NCI-H146 (cell line): ENCODE measurements at regions not wholly inside any gene's neighbourhood (a gene's known extent, or its start where the extent isn't known, plus 50 kb on each side); places are given as distances from the start of the nearest gene placed in this dataset.

ENCODE experiments used
- DNase-seq: peaks from one replicate; lab custom pipeline; 2025; lab: John Stamatoyannopoulos, UW

DNA sequence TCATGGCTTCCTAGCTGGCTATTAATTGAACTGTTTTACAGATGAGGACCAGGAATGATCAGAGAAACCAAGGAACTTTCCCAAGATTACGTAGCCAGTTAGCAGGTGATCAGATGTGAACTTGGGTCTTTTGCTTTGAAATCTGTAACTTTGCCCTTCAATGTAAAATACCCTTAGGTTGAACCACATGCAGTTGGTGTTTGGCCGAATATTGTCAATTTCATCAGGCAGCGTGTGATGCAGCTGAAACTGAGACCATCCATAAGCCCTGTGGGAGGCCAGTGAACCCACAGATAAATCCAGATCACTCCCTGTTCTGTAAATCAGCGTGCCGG, 150.8 kb downstream of the ETS2 start:
- no peak for DNase-seq

DNA sequence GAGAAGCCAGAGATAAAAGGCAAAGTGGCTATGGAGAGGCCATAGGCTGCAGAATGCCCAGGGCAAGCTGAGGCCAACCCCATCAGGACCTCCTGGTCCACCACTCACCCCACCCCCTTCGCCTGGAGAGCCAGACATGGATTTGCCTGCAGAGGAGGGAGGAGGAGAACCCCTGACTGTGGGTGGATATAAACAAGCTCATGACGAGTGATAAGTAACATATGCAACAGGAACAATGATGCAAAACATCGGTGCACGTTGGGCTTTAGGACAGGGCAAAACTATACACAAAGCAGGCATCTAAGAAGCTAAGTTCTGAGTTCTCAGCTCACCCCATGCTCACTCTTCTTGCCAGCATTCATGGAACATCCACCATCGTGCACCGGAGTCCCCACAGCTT, 150.3 kb downstream of the ETS2 start:
- peak; percentile 53 for DNase-seq

DNA sequence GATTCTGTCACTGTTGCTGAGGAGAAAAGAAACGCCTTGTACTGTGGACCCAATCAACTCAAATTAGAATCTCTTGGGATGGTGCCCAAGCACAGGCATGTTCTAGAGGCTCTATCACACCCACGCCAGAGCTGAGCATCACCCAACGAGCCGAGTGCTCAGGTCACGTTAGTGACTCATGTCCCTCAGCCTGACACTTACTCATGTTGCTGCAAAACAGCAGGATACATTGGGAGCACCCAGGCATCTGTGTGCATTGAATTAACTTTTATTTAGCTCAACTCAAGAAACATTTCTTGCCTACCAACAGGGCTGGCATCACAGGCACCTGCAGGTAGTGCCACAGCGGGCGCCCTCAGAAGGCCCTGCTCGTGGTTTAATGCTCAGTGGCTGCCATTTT, 149.8 kb downstream of the ETS2 start:
- no peak for DNase-seq

DNA sequence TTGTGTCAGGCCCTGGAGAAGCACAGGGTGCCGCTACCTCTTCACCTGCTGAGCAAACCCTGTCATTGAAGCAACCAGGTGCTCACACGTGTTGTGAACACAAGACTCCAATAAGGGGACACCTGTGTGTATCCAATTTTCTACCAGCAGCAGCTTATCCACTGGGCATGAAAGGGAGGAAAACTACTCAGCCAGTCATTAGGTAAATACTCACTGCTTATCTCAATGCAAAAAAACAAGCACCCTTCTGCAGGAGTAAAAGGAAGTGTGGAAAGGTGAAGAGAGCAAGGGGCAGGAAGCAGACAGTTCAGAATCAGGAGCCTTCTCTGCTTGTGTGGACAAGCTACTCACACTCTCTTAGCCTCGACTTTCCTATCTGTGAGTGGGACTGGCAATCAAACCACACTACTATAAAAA, 148.9 kb downstream of the ETS2 start:
- DNase-seq = peak; percentile 91

DNA sequence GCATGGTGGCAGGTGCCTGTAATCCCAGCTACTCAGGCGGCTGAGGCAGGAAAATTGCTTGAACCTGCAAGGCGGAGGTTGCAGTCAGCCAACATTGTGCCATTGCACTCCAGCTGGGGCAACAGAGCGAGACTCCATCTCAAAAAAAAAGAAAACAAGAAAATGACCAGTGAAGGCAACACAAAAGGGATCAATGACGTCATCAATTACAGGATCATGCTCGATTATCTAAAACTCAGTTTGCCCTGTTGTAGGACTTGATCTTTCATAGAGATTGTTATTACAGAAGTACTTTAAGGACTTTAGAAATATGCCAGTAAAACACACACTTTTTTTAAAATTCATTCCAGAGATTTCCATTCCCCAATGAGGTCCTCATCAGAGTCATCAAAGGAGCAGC, 147.8 kb downstream of the ETS2 start:
- no peak for DNase-seq

DNA sequence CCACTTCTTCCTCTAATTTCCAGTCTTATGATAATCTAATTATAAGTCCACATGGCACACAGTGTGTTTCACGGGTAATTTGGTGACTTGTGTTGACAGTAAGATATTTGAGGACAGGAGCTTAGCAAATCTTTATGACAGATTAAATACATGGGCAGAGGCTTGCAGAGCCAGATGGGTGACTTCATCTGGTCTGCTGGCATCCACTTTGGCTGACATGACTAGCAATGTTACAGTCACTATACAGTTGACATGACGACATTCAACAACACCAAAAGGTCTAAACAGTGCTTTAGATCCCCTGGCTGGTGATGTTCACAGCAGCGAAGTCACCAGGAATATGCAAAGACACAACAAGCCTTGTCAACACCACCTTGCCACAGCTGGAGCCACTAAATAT, 147.2 kb downstream of the ETS2 start:
- DNase-seq = no peak

DNA sequence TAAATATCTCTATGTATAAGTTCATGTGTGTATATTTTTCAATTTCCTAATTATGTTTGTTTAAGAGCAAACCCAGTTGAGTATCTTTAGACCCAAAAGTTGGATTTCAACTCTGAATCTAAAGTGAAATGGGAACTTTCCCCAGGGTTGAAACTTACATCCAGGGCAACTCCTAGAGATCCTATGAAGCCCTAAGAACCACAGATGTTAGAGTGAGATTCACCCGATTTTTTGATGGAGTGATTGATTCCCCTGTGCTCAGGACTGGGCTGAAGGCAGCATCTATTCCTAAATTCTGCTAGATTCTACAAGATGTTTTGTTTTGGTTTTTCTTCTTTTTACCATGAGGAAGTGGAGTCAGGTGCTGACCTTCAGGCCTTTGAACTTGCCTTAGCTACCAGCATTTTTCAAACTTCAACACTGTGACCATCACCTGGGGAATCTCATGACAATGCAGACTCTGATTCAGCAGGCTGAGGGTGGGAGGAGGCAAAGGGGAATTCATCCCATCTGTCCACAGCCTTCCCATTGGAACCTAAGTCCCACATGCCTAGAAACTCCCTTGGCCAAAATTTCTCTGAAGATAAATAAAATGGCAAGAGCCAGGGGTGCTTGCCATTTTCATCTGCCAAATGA, 145.5 kb downstream of the ETS2 start:
- no peak for DNase-seq

DNA sequence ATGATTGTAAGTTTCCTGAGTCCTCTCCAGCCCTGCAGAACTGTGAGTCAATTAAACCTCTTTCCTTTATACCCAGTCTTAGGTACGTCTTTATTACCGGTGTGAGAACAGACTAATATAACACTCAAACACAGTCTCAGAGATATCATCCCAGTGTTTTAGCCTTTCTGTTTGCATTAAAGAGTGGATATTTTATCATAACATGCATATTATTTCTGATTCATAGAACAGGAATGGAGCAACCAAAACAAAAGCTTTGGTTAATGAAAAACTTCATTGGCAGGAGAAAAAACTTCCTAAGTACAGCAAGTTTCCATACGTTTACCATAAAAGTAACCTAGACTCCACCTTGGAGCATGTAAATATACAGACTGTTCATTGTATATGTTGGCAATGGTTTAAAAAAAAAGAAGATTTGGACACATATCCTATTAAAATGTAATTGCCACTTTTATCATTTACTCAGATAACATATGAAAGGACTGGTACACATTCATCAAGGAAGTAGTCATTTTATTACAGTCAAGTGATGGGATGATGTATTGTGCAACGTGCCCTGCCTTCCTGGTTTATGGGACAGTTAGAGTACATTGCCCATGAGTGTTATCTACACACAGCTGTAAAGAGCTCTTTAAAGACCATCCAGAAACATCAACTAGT, 144.8 kb downstream of the ETS2 start:
- DNase-seq = no peak

DNA sequence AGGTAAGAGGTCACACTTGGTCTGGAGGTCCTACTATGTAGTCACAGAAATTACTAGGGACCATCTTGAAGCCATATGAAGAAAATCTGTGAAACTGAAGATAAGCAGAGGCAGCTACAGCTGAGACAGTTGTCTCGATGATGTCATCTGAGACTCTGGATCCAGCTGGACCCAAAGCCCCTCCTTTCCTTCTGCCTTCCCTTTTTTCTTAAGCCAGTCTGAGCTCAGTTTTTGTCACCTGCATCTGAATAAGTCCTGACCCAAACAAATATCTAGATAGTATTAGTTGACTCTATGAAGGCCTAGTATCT, 143.3 kb downstream of the ETS2 start:
- no peak for DNase-seq

DNA sequence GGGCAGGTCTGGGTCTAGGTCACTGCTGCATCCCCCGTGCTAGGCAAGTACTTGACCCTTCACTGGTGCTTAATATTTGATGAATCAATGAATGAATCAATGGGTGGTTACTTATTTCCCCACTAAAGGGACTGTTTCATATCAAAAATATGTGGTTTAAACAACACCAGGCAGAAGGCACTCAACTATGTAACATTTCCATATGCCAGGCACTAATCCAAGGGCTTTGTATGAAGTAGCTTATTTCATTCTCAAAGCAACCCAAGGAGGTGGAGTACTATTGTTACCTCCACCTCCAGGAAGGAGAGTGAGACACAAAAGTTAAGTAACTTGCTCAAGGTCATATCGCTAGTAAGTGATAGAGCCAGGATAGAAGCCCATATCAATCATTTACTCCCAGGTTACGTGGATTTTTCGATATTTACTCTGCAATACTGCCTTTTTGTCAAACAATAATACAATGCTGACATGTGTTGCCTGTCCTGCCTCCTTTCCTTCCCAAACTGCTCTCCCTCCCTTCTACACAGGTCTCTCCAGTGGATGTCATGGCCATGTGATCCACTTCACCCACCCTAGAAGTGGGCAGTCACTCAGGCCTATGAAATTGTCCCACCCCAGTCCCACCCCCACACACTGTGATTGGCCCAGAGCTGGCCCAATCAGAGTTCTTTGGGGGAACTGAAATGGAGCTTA, 142.8 kb downstream of the ETS2 start:
- DNase-seq = no peak

DNA sequence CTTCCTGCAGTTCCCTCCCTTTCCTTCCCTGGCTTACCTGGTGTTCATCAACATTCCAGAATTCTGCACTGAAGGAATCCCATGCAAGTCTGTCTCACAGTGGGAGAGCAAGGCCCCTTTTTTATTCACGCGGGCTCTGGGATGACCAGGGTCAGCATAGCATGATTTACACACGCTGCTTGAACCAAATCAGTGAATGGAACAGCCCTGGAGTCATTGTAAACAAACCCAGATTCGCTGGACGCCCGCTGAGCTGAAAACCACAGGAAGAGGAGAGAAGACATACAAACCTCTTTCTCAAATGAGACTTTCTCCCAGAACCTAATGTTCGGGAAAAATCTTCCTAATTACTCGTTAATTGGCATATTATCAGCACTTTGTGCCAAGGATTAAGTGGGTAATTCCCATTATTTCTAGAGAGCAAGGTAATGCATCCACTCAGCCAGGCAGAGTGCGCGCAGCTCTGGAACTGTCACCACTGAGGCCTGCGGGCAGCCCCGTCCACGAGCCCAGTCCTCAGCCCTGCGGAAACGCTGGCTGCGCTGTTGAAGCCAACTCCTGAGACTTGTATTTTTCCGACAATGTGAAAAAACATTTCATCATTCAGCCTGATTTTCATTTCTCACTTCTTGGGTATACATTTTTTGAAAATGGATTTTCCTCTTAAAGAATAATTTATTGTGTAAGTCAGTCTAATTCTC, 140.0 kb downstream of the ETS2 start:
- DNase-seq = peak; percentile 88

DNA sequence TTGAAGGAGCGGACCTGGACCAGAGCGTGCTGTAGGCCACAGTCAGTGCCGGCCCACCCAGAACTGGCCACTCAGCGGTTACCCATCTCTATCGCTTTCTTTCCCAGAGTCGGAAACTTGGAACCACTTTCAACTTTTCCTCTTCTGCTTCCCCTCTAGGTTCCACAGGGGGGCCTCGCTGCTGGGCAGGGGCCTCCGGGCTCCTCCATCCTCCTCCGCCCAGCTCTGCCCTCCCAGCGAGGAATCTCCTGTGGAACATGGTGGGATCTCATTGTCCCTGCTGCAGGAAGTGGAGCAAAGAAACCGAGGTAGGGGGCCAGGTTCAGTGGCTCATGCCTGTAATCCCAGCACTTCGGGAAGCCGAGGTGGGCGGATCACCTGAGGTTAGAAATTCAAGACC, 139.2 kb downstream of the ETS2 start:
- DNase-seq = no peak

DNA sequence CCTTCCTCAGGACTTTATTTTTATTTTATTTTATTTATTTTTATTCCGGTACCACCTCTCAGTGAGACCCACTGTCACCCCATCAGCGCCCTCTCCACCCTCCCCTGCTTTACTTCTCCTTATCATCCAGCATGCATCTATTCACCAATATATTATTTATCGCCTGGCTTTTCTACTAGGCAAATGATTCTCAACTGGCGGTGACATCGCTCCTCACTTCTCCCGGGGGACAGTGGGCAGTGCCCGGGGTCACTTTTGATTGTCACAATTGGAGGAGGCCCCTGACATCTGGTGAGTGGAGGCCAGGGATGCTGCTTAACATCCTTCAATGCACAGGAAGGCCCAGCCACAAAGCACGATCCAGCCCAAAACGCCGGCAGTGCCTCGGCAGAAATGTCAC, 138.7 kb downstream of the ETS2 start:
- no peak for DNase-seq

DNA sequence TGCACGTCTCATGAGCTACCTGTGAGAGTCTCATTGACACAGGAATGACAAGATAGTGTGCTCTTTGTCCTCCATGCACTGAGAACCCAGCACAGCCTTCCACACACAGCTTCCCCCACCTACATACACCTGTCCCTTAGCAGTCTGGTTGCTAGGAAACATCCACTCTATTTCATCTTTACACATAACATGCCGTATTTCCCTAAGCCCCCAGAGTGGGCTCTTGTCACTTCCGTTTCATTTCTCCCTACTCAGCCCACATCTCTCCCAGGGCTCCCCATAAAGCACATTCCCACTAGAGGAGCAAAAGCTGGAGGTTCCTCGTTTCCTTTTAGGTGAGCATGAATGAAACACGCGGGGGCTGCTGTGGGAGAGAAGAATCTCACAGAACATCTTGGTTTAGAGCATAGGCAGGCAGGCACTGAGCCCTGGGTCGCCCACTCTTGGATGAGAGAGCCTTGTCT, 137.1 kb downstream of the ETS2 start:
- no peak for DNase-seq

DNA sequence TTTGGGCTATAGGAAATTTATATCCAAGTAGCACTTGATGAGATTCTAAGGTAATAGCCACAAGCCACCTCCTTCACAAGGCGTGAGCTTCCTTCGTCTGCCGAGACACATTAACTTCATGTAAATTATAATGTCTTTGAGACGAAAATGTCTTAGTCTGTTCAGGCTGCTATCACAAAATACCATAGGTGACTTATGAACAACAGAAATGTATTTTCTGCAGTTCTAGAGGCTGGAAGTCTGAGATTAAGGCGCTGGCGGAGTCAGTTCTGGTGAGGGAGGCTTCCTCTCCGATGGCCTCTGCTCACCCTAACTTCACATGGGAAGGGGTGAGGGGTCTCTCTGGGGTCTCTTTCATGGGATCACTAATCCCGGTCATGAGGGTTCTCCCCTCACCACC, 133.0 kb downstream of the ETS2 start:
- DNase-seq = no peak

DNA sequence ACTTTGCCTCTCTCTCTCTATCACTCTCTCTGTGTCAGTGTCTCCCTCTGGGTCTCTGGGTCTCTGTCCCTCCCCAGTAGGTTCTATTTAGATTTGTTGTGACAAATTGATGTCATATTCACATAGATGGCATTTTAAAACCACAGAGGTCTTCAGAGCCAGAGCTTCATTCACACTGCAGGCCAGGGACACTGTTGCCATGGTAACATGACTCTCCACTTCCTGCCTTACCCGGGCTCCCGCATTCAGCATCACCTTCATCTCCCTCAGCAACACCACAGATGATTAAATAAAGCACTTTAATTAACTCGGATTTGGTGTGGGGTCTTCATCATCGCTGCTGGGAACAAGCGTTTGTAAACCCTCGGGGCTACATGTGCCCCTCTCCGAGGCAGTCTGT, 132.6 kb downstream of the ETS2 start:
- peak; percentile 73 for DNase-seq

DNA sequence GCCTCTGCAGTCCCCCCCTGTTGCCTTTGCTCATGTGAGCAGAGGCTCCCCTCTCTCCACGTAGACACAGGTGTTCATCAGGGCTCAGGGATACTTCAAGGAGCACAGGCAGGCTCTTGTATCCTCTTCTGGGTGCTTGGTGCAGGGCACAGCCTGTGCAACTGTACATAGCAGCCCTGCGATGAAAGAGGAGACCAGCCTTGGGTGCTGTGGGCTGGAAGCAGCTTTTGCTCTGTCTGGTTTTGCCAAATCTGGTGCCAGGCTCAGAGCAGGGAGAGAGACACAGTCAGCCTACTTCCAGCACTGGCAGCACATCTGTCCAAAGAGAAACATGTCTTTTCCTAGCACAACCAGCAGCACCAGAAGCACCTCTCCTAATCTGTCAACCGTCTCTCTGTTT, 132.1 kb downstream of the ETS2 start:
- no peak for DNase-seq

DNA sequence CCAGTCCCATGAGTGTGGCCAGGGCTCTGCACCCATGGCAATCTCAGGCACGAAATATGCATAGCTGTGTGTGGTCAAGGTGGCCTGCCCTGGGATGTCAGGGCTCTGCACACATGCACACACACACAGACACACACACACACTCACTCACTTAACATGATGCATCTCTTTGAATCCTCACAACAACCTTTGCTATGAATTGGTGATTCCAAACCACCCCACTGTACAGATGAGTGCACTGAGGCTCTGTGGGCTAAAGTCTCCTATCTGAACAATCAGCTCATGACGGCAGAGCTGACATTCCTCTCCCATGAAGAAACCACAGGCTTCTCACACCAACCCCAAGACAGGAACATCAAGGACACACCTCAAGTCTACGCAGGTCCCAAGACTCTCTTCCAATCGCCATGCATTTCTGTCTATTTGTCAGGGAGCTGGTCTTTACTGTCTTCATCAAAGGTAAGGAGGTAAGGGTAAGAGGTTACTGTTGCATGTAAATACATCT, 131.6 kb downstream of the ETS2 start:
- no peak for DNase-seq

DNA sequence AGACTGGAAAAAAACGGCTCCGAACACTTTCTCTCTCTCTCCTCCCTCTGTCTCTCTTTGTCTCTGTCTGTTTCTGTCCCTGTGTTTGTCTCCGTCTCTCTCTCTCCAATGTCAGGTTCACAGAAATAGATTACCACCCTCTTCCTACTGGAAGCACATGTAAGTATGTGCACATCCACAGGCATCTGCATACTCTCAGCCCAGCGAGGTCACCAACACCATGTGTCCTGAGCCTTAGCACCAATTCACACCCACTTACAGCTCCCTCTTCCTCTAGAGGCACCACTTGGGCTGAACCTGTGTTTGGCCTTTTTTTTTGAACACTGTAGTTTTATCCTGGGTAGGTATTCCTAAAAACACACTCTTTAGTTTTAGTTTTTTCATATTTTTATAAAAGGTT, 130.5 kb downstream of the ETS2 start:
- no peak for DNase-seq

DNA sequence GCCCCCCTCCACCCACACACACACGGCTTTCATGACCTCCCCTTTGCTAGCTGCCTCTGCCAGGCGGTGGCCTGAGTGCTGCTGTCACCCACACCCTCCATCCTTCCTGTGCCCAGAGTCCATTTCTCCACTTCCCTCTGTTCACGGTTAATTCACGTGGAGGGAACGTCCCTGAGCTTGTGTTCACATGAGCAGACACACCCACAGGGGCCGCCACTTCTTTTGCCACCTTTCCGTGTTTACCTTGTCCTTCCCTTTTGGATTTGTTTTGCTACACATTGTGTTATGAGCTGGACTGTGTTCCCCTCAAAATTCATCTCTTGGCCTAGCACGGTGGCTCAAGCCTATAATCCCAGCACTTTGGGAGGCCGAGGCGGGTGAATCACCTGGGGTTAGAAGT, 128.0 kb downstream of the ETS2 start:
- DNase-seq = no peak

DNA sequence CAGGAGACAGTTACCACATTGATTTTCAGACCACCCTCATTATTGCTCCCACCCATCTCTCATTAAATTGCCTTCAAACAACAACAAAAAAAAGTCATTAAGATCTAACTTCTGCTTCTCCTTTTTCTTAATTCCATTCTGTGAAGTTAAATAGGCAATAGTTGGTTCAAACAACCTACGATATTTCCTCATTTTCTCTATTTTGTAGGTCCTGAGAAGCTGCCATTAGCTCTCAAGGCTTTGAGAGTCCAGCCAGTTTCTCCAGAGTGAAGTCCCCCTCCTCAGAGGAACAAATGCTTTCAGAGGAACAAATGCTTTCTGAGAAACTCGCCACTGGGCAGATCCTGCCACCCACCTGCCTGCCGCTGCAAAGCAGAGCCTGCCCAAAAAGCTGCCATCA, 125.6 kb downstream of the ETS2 start:
- no peak for DNase-seq

DNA sequence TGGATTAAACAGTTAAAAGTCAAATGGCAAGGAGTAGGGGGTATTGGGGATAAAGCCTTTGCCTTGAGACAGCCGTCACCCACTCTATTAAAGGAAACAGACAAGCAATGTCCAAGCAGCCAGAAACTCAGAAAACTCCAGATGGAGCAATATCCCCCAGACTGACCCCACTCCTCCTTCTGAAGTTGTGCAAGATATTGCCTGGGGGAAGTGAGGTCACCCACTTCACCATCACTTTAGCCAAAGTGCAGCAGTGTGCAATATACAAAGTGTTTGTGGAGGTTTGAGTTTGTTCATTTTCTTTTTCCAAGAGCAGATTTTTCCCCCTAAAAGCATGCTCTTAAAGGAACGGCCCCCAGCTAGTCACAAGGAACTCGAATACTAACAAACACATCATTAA, 125.1 kb downstream of the ETS2 start:
- DNase-seq = no peak

DNA sequence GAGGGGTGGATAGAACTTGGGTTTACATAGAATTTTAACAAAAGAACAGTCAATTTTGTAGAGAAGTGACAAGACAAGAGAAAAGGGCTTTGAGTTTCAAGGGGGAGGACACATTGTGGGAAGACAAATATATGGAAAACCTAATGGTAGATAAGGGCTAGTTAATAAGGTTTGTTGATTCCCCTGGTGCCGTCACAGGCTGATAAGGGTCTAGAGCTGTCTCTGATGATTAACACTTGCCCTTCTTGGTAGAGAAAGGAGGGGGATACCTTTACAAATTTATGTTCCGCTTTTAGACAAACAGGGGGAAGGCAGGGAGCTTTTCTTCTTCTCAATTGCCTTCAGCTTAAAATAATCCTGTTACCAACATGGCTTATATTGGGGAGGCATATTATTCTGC, 124.3 kb downstream of the ETS2 start:
- DNase-seq = no peak
